Stimulated activated CD4-positive, alpha-beta T cell treated with anti-CD3 and anti-CD28 coated beads, Interleukin-1b, Interleukin-23, amount 100 ng/mL, for 4 hours (primary cell): ENCODE measurements at regions not wholly inside any gene's neighbourhood (a gene's known extent, or its start where the extent isn't known, plus 50 kb on each side); places are given as distances from the start of the nearest gene placed in this dataset.

Source experiments
- DNase-seq, 2 donors: peaks; one replicate each; pipeline ENCODE4 v3.0.0-alpha.2; 2020; ENCODE audit warnings: low read depth in 2 of 2

- DNase-seq = no peak
Observed at GRCh38 chr14:101103321-101103901, 199.9 kb upstream of the RTL1 start.

GRCh38 chr14:101104485-101104884 is 201.0 kb upstream of the RTL1 start:
- no peak for DNase-seq

GRCh38 chr14:101105045-101105444 is 201.5 kb upstream of the RTL1 start:
- no peak for DNase-seq

GRCh38 chr14:101108579-101109346 is 205.2 kb upstream of the RTL1 start:
- DNase-seq = no peak

- no peak for DNase-seq
Observed at GRCh38 chr14:101109347-101109638, 205.8 kb upstream of the RTL1 start.

GRCh38 chr14:101109981-101110728 is 206.6 kb upstream of the RTL1 start:
- DNase-seq = no peak

- no peak for DNase-seq
Observed at GRCh38 chr14:101110729-101111619, 207.5 kb upstream of the RTL1 start.

GRCh38 chr14:101111620-101112290 is 208.2 kb upstream of the RTL1 start:
- no peak for DNase-seq

GRCh38 chr14:101112351-101113107 is 209.0 kb upstream of the RTL1 start:
- no peak for DNase-seq

- DNase-seq = no peak
Observed at GRCh38 chr14:101113108-101113612, 209.6 kb upstream of the RTL1 start.

GRCh38 chr14:101113835-101114725 is 210.6 kb upstream of the RTL1 start:
- no peak for DNase-seq

- no peak for DNase-seq
Observed at GRCh38 chr14:101114726-101115515, 211.4 kb upstream of the RTL1 start.

- DNase-seq = no peak
Observed at GRCh38 chr14:101115652-101116051, 212.1 kb upstream of the RTL1 start.

GRCh38 chr14:101116065-101116464 is 212.5 kb upstream of the RTL1 start:
- DNase-seq = no peak

- DNase-seq = no peak
Observed at GRCh38 chr14:101116486-101117130, 213.1 kb upstream of the RTL1 start.

GRCh38 chr14:101117543-101117942 is 214.0 kb upstream of the RTL1 start:
- no peak for DNase-seq

GRCh38 chr14:101118233-101118632 is 214.7 kb upstream of the RTL1 start:
- DNase-seq = no peak
